ENCODE measurements at regions not wholly inside any gene's neighbourhood (a gene's known extent, or its start where the extent isn't known, plus 50 kb on each side); places are given as distances from the start of the nearest gene placed in this dataset.

GRCh38 chr17:77899498-77899897 lies 59.0 kb upstream of the TNRC6C start:
- no peak for TF ChIP-seq EZH2 (IDR thresholded peaks at IDR 0.05; ENCODE audit: low read length, unreplicated experiment)
- no peak for TF ChIP-seq CTCF (conservative IDR thresholded peaks at IDR 0.05; ENCODE audit: low read depth, low read length)
- TF ChIP-seq EZH2phosphoT487 (IDR thresholded peaks at IDR 0.05; ENCODE audit: borderline replicate concordance, low read length), result no peak

Data from PC-3 (cell line).